ENCODE measurements at regions not wholly inside any gene's neighbourhood (a gene's known extent, or its start where the extent isn't known, plus 50 kb on each side); places are given as distances from the start of the nearest gene placed in this dataset.
"Not testable (repeated sequence)": the region's sequence is repeated elsewhere in the genome, so short reads cannot be mapped to it uniquely, and the experiment has no call there.

- DNase-seq (ENCODE audit: low read depth in 2 of 3, low spot score in 2 of 3): not testable (repeated sequence)
These were observed 178.7 kb downstream of the NPIPA8 start for GRCh38 chr16:18157854-18158253.

- DNase-seq (ENCODE audit: low read depth in 2 of 3, low spot score in 2 of 3): not testable (repeated sequence)
These were observed 183.7 kb downstream of the NPIPA8 start for GRCh38 chr16:18152832-18153231.

GRCh38 chr16:18148132-18148531, 188.4 kb downstream of the NPIPA8 start:
- not testable (repeated sequence) for DNase-seq (ENCODE audit: low read depth in 2 of 3, low spot score in 2 of 3)

GRCh38 chr16:18146601-18147142, 189.9 kb downstream of the NPIPA8 start:
- DNase-seq (ENCODE audit: low read depth in 2 of 3, low spot score in 2 of 3): not testable (repeated sequence)

- DNase-seq (ENCODE audit: low read depth in 2 of 3, low spot score in 2 of 3): not testable (repeated sequence)
These were observed 194.5 kb downstream of the NPIPA8 start for GRCh38 chr16:18142066-18142465.

GRCh38 chr16:18136288-18136687, 200.2 kb downstream of the NPIPA8 start:
- DNase-seq (ENCODE audit: low read depth in 2 of 3, low spot score in 2 of 3): not testable (repeated sequence)

GRCh38 chr16:18135024-18135423, 201.5 kb downstream of the NPIPA8 start:
- not testable (repeated sequence) for DNase-seq (ENCODE audit: low read depth in 2 of 3, low spot score in 2 of 3)

GRCh38 chr16:18131587-18131986, 204.9 kb downstream of the NPIPA8 start:
- not testable (repeated sequence) for DNase-seq (ENCODE audit: low read depth in 2 of 3, low spot score in 2 of 3)

- not testable (repeated sequence) for DNase-seq (ENCODE audit: low read depth in 2 of 3, low spot score in 2 of 3)
These were observed 205.9 kb downstream of the NPIPA8 start for GRCh38 chr16:18130478-18131120.

- DNase-seq (ENCODE audit: low read depth in 2 of 3, low spot score in 2 of 3): not testable (repeated sequence)
These were observed 209.5 kb downstream of the NPIPA8 start for GRCh38 chr16:18127033-18127432.

GRCh38 chr16:18119092-18119491, 217.4 kb downstream of the NPIPA8 start:
- not testable (repeated sequence) for DNase-seq (ENCODE audit: low read depth in 2 of 3, low spot score in 2 of 3)

GRCh38 chr16:18118684-18119083, 217.9 kb downstream of the NPIPA8 start:
- DNase-seq (ENCODE audit: low read depth in 2 of 3, low spot score in 2 of 3): not testable (repeated sequence)

- not testable (repeated sequence) for DNase-seq (ENCODE audit: low read depth in 2 of 3, low spot score in 2 of 3)
These were observed 218.5 kb downstream of the NPIPA8 start for GRCh38 chr16:18118071-18118470.

GRCh38 chr16:18104412-18104811, 232.1 kb downstream of the NPIPA8 start:
- DNase-seq (ENCODE audit: low read depth in 2 of 3, low spot score in 2 of 3): not testable (repeated sequence)

GRCh38 chr16:18101077-18101476, 235.5 kb downstream of the NPIPA8 start:
- DNase-seq (ENCODE audit: low read depth in 2 of 3, low spot score in 2 of 3): not testable (repeated sequence)

- DNase-seq (ENCODE audit: low read depth in 2 of 3, low spot score in 2 of 3): not testable (repeated sequence)
These were observed 243.9 kb downstream of the NPIPA8 start for GRCh38 chr16:18092605-18093004.

- DNase-seq (ENCODE audit: low read depth in 2 of 3, low spot score in 2 of 3): not testable (repeated sequence)
These were observed 255.7 kb downstream of the NPIPA8 start for GRCh38 chr16:18080658-18081363.

GRCh38 chr16:18077910-18078309, 258.6 kb downstream of the NPIPA8 start:
- DNase-seq (ENCODE audit: low read depth in 2 of 3, low spot score in 2 of 3): not testable (repeated sequence)

- no peak for DNase-seq (ENCODE audit: low read depth in 2 of 3, low spot score in 2 of 3)
These were observed 264.4 kb downstream of the NPIPA8 start for GRCh38 chr16:18072161-18072560.

- no peak for DNase-seq (ENCODE audit: low read depth in 2 of 3, low spot score in 2 of 3)
These were observed 266.9 kb downstream of the NPIPA8 start for GRCh38 chr16:18069683-18070082.

GRCh38 chr16:18068477-18068876, 268.1 kb downstream of the NPIPA8 start:
- no peak for DNase-seq (ENCODE audit: low read depth in 2 of 3, low spot score in 2 of 3)

- no peak for DNase-seq (ENCODE audit: low read depth in 2 of 3, low spot score in 2 of 3)
These were observed 273.8 kb downstream of the NPIPA8 start for GRCh38 chr16:18062713-18063112.
